K562 (cell line): ENCODE measurements at regions not wholly inside any gene's neighbourhood (a gene's known extent, or its start where the extent isn't known, plus 50 kb on each side); places are given as distances from the start of the nearest gene placed in this dataset.

Source experiments
- CCNT2 ChIP-seq: IDR thresholded peaks from 2 replicates; pipeline ENCODE4 v1.6.1; 2011; ENCODE audit warnings: borderline replicate concordance, low read depth, mild to moderate bottlenecking, moderate library complexity, mixed read lengths, low read length; ENCODE audit not compliant: insufficient read length; ENCODE audit errors: extremely low read depth
- L3MBTL2 ChIP-seq: fragments of 450-650 bp; IDR thresholded peaks from 2 replicates; pipeline ENCODE4 v1.6.1; 2016; ENCODE audit warnings: mild to moderate bottlenecking, moderate library complexity
- POLR3G ChIP-seq: IDR thresholded peaks from 2 replicates; pipeline ENCODE4 v1.6.1; 2011; ENCODE audit not compliant: insufficient read length, insufficient replicate concordance; ENCODE audit errors: extremely low read depth
- PYGO2 ChIP-seq: fragments of 450-650 bp; IDR thresholded peaks from 2 replicates; pipeline ENCODE4 v1.6.1; 2016; ENCODE audit warnings: mild to moderate bottlenecking, missing genetic modification characterization, moderate library complexity, missing compliant biosample characterization
- TF ChIP-seq, protein P1 (sequence below): sonication (generic); formaldehyde crosslinking; IDR thresholded peaks from 2 replicates; pipeline ENCODE4 v1.8.0; 2023; ENCODE audit warnings: missing genetic modification reagents, mild to moderate bottlenecking, borderline replicate concordance
- TF ChIP-seq, protein P2 (sequence below), 2 experiments: fragments of 450-650 bp in 1 of 2; IDR thresholded peaks; 2 replicates each; pipeline ENCODE4 v1.6.1; 2011 to 2017; ENCODE audit warnings: low read depth in 2 of 2, antibody characterized with exemption in 1 of 2, borderline replicate concordance in 1 of 2, low read length in 1 of 2, mild to moderate bottlenecking in 1 of 2, mixed read lengths in 1 of 2; ENCODE audit not compliant: control insufficient read depth in 1 of 2
- TF ChIP-seq, protein P3 (sequence below): fragments of 450-650 bp; IDR thresholded peaks from 2 replicates; pipeline ENCODE4 v1.6.1; 2018; ENCODE audit not compliant: partially characterized antibody
- TF ChIP-seq, protein P4 (sequence below): fragments of 250-450 bp; sonication (Bioruptor Pico); IDR thresholded peaks from 2 replicates; pipeline ENCODE4 v1.4.0; 2020

DNA sequence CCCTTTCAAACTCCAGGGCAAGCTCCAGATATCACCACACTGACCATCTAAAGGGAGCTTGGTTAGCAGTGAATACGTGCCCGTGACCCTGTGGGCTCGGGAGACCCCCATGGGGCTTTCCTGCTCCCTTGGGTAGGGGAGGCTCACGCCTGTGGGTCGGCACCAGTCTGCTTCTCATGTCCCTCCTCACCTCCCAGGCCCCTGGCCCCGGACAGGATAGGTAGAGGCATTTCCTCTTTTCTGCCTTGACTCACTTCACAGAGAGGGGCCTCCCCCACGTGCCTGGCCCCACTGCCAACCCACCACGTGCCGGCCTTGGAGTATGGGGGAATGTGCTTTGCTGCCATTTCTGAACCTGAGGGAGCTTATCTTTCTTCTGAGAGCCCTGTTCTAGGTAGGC, 131.3 kb upstream of the FAM20C start (continued):
- TF ChIP-seq, protein P1, sequence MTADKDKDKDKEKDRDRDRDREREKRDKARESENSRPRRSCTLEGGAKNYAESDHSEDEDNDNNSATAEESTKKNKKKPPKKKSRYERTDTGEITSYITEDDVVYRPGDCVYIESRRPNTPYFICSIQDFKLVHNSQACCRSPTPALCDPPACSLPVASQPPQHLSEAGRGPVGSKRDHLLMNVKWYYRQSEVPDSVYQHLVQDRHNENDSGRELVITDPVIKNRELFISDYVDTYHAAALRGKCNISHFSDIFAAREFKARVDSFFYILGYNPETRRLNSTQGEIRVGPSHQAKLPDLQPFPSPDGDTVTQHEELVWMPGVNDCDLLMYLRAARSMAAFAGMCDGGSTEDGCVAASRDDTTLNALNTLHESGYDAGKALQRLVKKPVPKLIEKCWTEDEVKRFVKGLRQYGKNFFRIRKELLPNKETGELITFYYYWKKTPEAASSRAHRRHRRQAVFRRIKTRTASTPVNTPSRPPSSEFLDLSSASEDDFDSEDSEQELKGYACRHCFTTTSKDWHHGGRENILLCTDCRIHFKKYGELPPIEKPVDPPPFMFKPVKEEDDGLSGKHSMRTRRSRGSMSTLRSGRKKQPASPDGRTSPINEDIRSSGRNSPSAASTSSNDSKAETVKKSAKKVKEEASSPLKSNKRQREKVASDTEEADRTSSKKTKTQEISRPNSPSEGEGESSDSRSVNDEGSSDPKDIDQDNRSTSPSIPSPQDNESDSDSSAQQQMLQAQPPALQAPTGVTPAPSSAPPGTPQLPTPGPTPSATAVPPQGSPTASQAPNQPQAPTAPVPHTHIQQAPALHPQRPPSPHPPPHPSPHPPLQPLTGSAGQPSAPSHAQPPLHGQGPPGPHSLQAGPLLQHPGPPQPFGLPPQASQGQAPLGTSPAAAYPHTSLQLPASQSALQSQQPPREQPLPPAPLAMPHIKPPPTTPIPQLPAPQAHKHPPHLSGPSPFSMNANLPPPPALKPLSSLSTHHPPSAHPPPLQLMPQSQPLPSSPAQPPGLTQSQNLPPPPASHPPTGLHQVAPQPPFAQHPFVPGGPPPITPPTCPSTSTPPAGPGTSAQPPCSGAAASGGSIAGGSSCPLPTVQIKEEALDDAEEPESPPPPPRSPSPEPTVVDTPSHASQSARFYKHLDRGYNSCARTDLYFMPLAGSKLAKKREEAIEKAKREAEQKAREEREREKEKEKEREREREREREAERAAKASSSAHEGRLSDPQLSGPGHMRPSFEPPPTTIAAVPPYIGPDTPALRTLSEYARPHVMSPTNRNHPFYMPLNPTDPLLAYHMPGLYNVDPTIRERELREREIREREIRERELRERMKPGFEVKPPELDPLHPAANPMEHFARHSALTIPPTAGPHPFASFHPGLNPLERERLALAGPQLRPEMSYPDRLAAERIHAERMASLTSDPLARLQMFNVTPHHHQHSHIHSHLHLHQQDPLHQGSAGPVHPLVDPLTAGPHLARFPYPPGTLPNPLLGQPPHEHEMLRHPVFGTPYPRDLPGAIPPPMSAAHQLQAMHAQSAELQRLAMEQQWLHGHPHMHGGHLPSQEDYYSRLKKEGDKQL (CRISPR knock-in tag) = peak; percentile 98
- no peak for TF ChIP-seq PYGO2 (tag)
- TF ChIP-seq POLR3G = no peak
- no peak for TF ChIP-seq CCNT2
- TF ChIP-seq, protein P2, sequence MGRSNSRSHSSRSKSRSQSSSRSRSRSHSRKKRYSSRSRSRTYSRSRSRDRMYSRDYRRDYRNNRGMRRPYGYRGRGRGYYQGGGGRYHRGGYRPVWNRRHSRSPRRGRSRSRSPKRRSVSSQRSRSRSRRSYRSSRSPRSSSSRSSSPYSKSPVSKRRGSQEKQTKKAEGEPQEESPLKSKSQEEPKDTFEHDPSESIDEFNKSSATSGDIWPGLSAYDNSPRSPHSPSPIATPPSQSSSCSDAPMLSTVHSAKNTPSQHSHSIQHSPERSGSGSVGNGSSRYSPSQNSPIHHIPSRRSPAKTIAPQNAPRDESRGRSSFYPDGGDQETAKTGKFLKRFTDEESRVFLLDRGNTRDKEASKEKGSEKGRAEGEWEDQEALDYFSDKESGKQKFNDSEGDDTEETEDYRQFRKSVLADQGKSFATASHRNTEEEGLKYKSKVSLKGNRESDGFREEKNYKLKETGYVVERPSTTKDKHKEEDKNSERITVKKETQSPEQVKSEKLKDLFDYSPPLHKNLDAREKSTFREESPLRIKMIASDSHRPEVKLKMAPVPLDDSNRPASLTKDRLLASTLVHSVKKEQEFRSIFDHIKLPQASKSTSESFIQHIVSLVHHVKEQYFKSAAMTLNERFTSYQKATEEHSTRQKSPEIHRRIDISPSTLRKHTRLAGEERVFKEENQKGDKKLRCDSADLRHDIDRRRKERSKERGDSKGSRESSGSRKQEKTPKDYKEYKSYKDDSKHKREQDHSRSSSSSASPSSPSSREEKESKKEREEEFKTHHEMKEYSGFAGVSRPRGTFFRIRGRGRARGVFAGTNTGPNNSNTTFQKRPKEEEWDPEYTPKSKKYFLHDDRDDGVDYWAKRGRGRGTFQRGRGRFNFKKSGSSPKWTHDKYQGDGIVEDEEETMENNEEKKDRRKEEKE (IDR thresholded peaks at IDR 0.05; ENCODE audit: borderline replicate concordance in 1 of 2, control insufficient read depth in 1 of 2, low read depth in 2 of 2, low read length in 1 of 2) = no peak
- peak; percentile 89 for TF ChIP-seq L3MBTL2
- TF ChIP-seq, protein P3, sequence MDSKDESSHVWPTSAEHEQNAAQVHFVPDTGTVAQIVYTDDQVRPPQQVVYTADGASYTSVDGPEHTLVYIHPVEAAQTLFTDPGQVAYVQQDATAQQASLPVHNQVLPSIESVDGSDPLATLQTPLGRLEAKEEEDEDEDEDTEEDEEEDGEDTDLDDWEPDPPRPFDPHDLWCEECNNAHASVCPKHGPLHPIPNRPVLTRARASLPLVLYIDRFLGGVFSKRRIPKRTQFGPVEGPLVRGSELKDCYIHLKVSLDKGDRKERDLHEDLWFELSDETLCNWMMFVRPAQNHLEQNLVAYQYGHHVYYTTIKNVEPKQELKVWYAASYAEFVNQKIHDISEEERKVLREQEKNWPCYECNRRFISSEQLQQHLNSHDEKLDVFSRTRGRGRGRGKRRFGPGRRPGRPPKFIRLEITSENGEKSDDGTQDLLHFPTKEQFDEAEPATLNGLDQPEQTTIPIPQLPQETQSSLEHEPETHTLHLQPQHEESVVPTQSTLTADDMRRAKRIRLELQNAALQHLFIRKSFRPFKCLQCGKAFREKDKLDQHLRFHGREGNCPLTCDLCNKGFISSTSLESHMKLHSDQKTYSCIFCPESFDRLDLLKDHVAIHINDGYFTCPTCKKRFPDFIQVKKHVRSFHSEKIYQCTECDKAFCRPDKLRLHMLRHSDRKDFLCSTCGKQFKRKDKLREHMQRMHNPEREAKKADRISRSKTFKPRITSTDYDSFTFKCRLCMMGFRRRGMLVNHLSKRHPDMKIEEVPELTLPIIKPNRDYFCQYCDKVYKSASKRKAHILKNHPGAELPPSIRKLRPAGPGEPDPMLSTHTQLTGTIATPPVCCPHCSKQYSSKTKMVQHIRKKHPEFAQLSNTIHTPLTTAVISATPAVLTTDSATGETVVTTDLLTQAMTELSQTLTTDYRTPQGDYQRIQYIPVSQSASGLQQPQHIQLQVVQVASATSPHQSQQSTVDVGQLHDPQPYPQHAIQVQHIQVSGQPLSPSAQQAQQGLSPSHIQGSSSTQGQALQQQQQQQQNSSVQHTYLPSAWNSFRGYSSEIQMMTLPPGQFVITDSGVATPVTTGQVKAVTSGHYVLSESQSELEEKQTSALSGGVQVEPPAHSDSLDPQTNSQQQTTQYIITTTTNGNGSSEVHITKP = no peak
- TF ChIP-seq, protein P4, sequence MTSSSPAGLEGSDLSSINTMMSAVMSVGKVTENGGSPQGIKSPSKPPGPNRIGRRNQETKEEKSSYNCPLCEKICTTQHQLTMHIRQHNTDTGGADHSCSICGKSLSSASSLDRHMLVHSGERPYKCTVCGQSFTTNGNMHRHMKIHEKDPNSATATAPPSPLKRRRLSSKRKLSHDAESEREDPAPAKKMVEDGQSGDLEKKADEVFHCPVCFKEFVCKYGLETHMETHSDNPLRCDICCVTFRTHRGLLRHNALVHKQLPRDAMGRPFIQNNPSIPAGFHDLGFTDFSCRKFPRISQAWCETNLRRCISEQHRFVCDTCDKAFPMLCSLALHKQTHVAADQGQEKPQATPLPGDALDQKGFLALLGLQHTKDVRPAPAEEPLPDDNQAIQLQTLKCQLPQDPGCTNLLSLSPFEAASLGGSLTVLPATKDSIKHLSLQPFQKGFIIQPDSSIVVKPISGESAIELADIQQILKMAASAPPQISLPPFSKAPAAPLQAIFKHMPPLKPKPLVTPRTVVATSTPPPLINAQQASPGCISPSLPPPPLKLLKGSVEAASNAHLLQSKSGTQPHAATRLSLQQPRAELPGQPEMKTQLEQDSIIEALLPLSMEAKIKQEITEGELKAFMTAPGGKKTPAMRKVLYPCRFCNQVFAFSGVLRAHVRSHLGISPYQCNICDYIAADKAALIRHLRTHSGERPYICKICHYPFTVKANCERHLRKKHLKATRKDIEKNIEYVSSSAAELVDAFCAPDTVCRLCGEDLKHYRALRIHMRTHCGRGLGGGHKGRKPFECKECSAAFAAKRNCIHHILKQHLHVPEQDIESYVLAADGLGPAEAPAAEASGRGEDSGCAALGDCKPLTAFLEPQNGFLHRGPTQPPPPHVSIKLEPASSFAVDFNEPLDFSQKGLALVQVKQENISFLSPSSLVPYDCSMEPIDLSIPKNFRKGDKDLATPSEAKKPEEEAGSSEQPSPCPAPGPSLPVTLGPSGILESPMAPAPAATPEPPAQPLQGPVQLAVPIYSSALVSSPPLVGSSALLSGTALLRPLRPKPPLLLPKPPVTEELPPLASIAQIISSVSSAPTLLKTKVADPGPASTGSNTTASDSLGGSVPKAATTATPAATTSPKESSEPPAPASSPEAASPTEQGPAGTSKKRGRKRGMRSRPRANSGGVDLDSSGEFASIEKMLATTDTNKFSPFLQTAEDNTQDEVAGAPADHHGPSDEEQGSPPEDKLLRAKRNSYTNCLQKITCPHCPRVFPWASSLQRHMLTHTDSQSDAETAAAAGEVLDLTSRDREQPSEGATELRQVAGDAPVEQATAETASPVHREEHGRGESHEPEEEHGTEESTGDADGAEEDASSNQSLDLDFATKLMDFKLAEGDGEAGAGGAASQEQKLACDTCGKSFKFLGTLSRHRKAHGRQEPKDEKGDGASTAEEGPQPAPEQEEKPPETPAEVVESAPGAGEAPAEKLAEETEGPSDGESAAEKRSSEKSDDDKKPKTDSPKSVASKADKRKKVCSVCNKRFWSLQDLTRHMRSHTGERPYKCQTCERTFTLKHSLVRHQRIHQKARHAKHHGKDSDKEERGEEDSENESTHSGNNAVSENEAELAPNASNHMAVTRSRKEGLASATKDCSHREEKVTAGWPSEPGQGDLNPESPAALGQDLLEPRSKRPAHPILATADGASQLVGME (CRISPR knock-in tag) = no peak
